Mammary epithelial cell (primary cell): ENCODE measurements at regions not wholly inside any gene's neighbourhood (a gene's known extent, or its start where the extent isn't known, plus 50 kb on each side); places are given as distances from the start of the nearest gene placed in this dataset.

ENCODE experiments used
- CTCF ChIP-seq, 2 donors: IDR thresholded peaks in 1 of 2; conservative IDR thresholded peaks in 1 of 2; 2 replicates each; pipeline ENCODE4 v1.5.1; 2011 to 2012; ENCODE audit warnings: inconsistent platforms in 2 of 2, low read length in 2 of 2, mild to moderate bottlenecking in 2 of 2, control low read depth in 1 of 2, low read depth in 1 of 2; ENCODE audit not compliant: insufficient read depth in 1 of 2; ENCODE audit errors: extremely low read depth in 1 of 2
- EZH2 ChIP-seq: IDR thresholded peaks from 2 replicates; pipeline ENCODE4 v1.6.1; 2012; ENCODE audit warnings: low read length, inconsistent platforms, borderline replicate concordance

GRCh38 chr12:87509237-87509820 lies 519.9 kb downstream of the C12orf50 start:
- TF ChIP-seq CTCF (conservative IDR thresholded peaks at IDR 0.05 in 1 of 2, IDR thresholded peaks at IDR 0.05 in 1 of 2; ENCODE audit: extremely low read depth in 1 of 2, insufficient read depth in 1 of 2, low read depth in 1 of 2, low read length in 2 of 2) (no peak), EZH2 (no peak)
